DMS79 (cell line): ENCODE measurements at regions not wholly inside any gene's neighbourhood (a gene's known extent, or its start where the extent isn't known, plus 50 kb on each side); places are given as distances from the start of the nearest gene placed in this dataset.

Source experiments
- DNase-seq: peaks from one replicate; lab custom pipeline; 2025; lab: John Stamatoyannopoulos, UW

DNA sequence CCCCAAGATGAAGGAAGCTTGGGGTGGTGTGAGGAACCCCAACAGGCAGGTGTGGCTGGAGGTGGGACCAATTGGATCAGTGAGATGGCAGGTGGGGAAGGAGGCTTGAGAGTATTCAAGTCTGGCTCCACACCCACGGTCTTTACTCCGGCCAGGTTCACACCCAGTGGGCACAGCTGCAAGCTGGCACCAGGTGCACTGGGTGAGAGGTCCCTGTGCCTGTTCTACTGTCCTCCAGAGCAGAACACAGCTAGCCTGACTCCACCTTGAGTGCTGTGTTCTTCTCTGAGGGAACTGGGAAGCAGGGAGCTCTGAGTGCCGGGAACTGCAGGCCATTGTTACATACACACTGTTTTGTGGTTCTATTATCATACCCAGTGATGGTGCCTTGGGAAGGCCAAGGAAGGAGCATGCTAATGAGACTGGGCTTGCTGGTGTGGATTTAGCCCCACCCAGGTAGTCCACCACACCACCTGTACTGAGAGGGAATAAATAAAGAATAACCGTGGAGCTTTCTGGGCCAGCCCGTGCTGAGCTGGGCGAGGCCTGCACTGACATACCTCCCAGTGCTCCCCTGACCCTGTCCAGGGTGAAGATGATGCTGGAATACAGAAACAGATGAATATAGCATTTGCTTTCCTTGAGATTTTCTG lies 93.4 kb downstream of the ABHD5 start:
- DNase-seq = no peak

DNA sequence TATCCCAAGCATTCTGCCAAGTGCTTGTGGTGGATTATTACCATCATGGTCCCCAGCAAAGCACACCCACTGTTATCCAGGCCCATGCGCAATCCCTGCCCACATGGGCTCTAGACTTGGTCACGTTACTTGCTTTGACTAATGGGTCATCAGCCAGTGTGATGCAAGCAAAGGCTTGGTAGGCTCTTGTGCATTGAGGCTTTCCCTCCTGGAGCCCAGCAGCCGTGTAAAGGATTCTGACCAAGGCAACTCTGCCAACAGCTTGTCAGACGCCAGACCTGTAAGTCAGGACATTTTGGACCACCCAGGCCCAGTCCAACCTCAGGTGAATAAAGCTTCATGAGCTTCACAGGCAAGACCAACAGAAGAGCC lies 93.9 kb downstream of the ABHD5 start:
- no peak for DNase-seq

GRCh38 chr3:43785551-43785950 lies 94.8 kb downstream of the ABHD5 start:
- DNase-seq = no peak

DNA sequence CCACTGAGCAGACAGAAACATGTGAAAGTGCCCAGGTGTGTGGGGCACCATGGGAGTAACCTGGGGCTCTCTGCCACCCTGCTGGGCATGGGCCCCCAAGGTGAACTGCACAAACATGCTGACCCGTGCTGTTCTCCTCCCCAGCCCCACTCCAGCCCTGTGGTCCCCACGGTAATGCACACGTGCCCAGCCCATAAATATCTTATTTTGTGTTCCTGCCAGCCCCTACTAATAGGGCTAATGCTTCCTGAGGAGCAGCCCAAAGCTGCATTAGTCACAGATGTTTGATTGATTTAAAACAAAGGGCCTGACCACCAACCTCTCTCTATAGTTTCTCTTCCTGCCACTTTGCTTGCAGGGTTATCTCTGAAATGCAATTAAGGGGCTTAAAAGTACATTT lies 95.4 kb downstream of the ABHD5 start:
- DNase-seq = no peak

DNA sequence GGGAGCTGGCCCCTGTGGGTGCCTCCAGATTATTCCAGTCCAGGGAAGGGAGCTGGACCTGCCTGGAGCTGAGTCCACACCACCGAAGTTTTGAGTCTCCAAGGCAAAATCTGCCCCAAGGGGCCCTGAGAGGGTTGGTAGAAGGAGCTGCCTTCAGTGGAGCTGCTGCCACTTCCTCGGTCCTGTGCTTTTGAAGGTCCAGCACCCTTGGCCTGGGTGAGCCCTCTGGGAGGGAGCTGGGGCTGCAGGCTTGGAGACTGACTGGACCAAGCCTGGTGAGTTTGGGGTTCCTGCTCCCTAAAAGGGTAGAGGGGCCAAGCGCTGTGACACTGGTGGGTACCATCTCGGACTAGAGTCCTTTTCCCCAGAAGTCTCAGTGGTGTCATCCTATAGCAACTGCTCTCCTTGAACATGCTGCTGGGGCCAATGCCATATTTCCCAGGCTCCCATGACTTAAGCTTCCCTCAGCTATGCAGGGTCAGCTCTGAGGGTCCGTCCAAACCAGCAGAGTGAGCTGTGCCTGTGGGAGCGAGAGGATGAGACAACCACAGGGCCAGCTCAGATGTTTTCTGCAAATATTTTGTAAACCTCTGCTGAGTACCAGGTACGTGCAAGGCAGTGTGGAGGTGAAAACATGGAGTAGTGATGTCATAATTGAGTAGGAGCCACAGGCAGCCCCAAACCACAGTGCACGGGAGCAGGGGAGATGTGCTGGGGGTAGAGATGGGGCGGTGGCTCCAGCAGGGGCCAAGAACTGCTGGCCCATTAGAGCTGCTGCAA lies 96.0 kb downstream of the ABHD5 start:
- no peak for DNase-seq

DNA sequence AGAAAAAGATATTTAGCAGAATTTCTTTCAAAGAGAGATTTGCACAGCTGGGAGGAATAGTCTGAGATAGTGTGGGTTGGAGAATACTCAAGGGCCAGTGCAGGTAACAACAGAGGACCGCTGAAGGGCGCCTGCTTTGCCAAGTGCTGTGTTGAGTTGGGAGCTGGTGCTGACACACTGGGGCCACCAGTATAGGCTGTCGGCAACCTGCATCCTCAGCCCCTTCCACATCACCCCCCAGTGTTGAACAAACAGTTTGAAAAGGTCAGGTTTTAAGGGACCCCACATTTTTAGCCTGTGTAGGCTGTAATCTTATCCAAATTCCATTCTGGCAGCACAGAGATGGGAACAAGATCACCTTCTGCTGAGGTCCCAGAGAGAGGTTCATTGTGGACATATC lies 96.6 kb downstream of the ABHD5 start:
- no peak for DNase-seq

DNA sequence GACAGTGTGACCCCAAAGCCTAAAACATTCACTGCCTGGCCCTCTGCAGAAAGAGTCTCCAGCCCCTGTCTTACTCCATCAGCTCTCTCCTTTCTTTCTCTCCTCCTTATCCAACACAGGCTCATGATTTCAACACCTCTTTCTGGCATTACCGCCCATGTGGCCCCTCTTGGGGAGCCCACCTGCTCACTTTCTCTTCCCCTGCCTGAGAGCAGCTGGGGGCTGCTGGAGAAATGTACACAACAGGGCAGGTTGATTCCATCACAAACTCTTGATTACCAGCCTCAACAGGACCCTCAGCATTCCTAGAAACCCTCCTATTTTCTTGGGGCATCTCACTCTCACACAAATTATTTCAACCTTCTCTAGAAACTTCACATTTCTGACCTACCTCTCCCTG lies 98.3 kb downstream of the ABHD5 start:
- DNase-seq = no peak

- no peak for DNase-seq
These were observed 99.3 kb downstream of the ABHD5 start for GRCh38 chr3:43790060-43790459.

GRCh38 chr3:43790476-43790875 lies 99.7 kb downstream of the ABHD5 start:
- DNase-seq = no peak

DNA sequence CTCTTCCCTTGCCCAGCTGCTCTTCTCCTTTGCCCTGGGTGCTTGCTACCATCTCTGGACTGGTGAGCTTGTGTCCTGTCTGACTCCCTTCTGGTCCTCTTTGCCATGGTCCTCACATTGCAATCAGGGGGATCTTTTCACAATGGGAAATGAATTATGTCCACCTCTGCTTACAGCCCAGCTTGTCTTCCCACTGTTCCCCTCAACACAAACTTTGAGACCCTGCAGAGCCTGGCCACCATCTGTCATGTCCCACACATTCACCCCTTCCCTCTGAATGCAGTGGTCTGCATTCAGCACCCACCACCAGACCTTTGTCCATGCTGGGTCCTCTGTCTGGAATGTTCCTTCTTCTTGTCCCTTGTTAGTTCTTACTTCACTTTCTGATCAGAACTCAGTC lies 100.5 kb downstream of the ABHD5 start:
- DNase-seq = no peak

DNA sequence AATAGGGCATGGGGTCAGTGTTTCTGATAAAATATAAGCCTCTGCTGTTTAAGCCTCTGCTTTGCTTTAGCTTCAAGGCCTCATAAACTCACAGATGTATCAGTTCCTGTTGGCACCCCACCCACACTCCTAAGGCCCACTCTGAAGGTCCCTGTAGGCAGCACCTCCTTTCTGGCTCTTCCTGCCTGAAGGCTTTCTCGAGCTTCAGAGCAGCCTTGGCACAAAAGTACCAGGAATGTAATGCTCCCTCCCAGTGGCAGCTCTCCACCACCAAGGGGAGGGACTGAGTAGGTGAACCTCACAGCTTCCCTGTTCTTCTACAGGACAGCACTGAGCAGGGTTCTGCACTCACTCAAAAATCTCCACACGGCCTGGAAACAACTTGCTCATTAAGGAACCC lies 102.2 kb downstream of the ABHD5 start:
- DNase-seq = no peak

GRCh38 chr3:43793648-43794372 lies 103.1 kb downstream of the ABHD5 start:
- no peak for DNase-seq

DNA sequence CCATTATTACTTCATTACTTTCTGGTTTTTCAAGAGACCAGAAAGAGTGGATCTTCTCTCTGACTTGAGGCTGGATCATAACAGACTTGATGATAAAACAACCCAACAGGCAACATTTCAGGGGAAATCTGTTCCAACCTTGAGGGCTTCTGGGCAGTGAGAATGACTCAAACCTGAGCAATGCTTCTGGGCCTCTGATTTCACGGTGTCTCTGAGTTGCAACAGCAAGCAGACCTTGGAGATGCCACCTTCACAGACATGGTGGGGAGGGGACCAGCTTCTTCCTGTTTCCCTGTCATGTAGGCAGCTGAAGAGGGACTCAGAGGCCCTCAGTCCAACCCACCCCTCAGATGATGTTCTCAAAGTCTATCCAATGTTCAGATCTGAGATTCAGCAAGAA lies 104.0 kb downstream of the ABHD5 start:
- no peak for DNase-seq

GRCh38 chr3:43795491-43795890 lies 104.8 kb downstream of the ABHD5 start:
- DNase-seq = no peak

DNA sequence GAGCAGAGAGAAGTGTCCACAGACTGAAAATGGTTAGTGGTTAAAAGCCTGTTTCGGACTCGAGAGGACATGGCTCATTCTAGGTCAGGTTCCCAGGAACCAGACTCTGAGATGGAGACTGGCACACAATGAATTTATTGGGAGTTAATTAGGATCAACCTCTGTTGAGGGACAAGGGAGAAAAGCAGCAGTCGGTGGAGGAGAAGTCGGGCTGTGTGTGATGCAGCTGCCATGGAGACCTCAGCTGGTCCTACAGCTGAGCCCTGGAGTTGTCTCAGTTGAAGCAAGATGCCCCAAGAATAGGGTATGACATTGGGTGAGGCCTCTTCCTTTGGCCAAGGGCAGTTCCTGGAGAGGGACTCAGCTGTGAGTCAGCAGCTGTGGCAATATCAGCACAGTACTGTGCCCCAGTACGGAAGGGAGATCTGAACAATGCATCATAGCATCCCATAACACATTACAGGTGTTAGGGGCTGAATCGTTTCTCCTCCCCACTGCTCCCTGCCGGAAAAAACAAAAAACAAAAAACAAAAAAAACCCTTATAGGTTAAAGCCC lies 105.4 kb downstream of the ABHD5 start:
- DNase-seq = no peak

GRCh38 chr3:43797794-43798193 lies 107.1 kb downstream of the ABHD5 start:
- no peak for DNase-seq

- no peak for DNase-seq
These were observed 120.1 kb downstream of the ABHD5 start for GRCh38 chr3:43810797-43811196.

- no peak for DNase-seq
These were observed 123.7 kb downstream of the ABHD5 start for GRCh38 chr3:43814461-43814860.

DNA sequence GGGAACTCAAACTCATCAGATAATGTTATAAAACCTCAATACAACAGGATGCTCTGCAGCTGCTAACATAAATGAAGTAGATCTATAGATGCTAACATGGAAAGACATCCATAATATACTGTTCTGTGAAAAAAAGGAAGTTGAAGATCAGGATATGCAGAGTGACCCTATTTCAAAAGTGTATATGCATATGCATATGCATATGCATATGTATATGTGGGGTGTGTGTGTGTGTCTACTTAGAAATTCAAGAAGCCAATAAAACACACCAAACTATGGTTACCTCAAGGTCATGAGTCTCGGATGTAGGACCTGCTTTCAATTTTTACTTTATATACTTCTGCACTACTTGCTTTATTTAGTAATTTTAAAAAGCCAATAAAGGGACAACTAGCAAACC lies 125.6 kb downstream of the ABHD5 start:
- no peak for DNase-seq

DNA sequence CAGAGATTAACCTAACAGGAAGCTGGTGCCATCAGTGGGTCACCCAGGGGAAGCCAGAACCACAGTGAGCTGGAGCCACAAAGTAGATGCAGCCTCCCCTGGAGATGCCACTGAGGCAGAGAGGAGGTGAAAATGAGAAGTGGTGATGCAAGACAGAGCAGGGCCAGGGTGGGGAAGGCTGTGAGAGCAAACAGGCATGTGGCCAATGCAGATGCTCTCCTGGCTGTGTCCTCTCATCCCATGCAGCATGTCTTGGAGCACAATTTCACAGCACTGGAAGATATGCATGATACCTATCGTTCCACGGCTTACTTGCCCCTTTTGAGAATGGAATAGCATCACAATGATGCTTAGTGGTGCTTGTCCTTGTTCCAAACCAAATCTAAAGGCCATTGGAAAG lies 126.3 kb downstream of the ABHD5 start:
- DNase-seq = no peak

DNA sequence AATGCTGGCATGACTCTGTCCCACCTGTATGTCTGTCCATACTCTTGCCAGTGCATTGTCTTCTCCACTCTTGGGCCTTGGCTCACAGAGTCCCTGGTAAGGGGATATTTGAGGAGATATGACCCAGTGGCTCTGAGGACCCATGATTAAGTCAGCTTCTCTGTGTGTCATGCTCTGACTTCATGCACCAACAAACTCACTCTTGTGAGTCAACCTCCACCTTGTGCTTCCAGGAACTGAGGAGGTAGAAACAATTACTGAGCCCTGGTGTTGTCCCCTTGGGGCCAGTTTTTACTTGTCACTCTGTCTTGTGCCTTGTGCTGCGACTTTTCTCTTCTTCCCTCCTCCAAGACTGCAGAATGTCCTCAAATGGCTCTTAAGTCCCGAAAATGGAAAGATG lies 127.1 kb downstream of the ABHD5 start:
- DNase-seq = no peak

GRCh38 chr3:43818229-43818628 lies 127.5 kb downstream of the ABHD5 start:
- DNase-seq = no peak
